B cell (primary cell): ENCODE measurements at regions not wholly inside any gene's neighbourhood (a gene's known extent, or its start where the extent isn't known, plus 50 kb on each side); places are given as distances from the start of the nearest gene placed in this dataset.

Source experiments
- CTCF ChIP-seq: fragments of 200-600 bp; IDR thresholded peaks from one replicate; pipeline ENCODE4 v1.8.0; 2022; ENCODE audit warnings: antibody characterized with exemption, mild to moderate bottlenecking
- EZH2 ChIP-seq: IDR thresholded peaks from 2 replicates; pipeline ENCODE4 v1.6.1; 2012; ENCODE audit warnings: borderline replicate concordance, low read depth, mild to moderate bottlenecking, moderate library complexity, low read length; ENCODE audit not compliant: insufficient read depth, poor library complexity, severe bottlenecking

GRCh38 chr5:74314906-74315305, 325.6 kb downstream of the ENC1 start:
- TF ChIP-seq CTCF (no peak), EZH2 (no peak)
